ENCODE measurements at regions not wholly inside any gene's neighbourhood (a gene's known extent, or its start where the extent isn't known, plus 50 kb on each side); places are given as distances from the start of the nearest gene placed in this dataset.

GRCh38 chr12:24519759-24520158 is 429.1 kb downstream of the BCAT1 start:
- WGBS, 5 donors = 91 to 97% (median 93%) methylated on average over 1 of the region's 1 CpG
- Histone ChIP-seq H3K9me3 (peaks cover 6 to 34% (median 22%) of the 10 kb centered on the region in 4 donors), H3K27me3 (no peaks in the 10 kb centered on the region), H3K4me3 (no peak overlapping the region), H3K4me1 (no peaks in the 10 kb centered on the region), H3K36me3 (no peaks in the 10 kb centered on the region), H3K27ac (no peak overlapping the region)
- intact Hi-C loops (cut with DNase I; ENCODE audit: low total_unique reads) = no loop called here
- TF ChIP-seq POLR2A (IDR thresholded peaks at IDR 0.05) (no peak), CTCF (IDR thresholded peaks at IDR 0.05) (no peak), EP300 (IDR thresholded peaks at IDR 0.05) (no peak), POLR2AphosphoS5 (IDR thresholded peaks at IDR 0.05) (no peak)
- DNase-seq = no peak

- no peaks in the 10 kb centered on the region for H3K4me1 ChIP-seq
- no peak overlapping the region for H3K27ac ChIP-seq
- DNase-seq = no peak
- no peaks in the 10 kb centered on the region for H3K27me3 ChIP-seq
- no peaks in the 10 kb centered on the region for H3K36me3 ChIP-seq
- no peak overlapping the region for H3K4me3 ChIP-seq
- peaks cover 6 to 34% (median 22%) of the 10 kb centered on the region in 4 donors for H3K9me3 ChIP-seq
- intact Hi-C loops (cut with DNase I; ENCODE audit: low total_unique reads) = no loop called here
- 55 to 80% (median 65%) methylated on average over 1 of the region's 1 CpG for WGBS, 5 donors
- no peak for TF ChIP-seq POLR2AphosphoS5 (IDR thresholded peaks at IDR 0.05)
- no peak for TF ChIP-seq EP300 (IDR thresholded peaks at IDR 0.05)
- no peak for TF ChIP-seq CTCF (IDR thresholded peaks at IDR 0.05)
- TF ChIP-seq POLR2A (IDR thresholded peaks at IDR 0.05) = no peak
Measured at GRCh38 chr12:24517000-24517399, 431.9 kb downstream of the BCAT1 start.

GRCh38 chr12:24510581-24511125 is 438.2 kb downstream of the BCAT1 start:
- WGBS, 5 donors = 58 to 77% (median 68%) methylated on average over 5 of the region's 5 CpGs
- Histone ChIP-seq H3K27me3 (no peaks in the 10 kb centered on the region), H3K9me3 (no peaks in the 10 kb centered on the region), H3K27ac (no peak overlapping the region), H3K4me1 (no peaks in the 10 kb centered on the region), H3K36me3 (no peaks in the 10 kb centered on the region), H3K4me3 (no peak overlapping the region)
- intact Hi-C loops (cut with DNase I; ENCODE audit: low total_unique reads) = no loop called here
- no peak for DNase-seq
- TF ChIP-seq POLR2AphosphoS5 (IDR thresholded peaks at IDR 0.05) (no peak), CTCF (IDR thresholded peaks at IDR 0.05) (no peak), EP300 (IDR thresholded peaks at IDR 0.05) (no peak), POLR2A (IDR thresholded peaks at IDR 0.05) (no peak)

GRCh38 chr12:24507827-24508226 is 441.1 kb downstream of the BCAT1 start:
- DNase-seq = no peak
- intact Hi-C loops (cut with DNase I; ENCODE audit: low total_unique reads) = no loop called here
- Histone ChIP-seq H3K27me3 (no peaks in the 10 kb centered on the region), H3K4me3 (no peak overlapping the region), H3K27ac (no peak overlapping the region), H3K36me3 (no peaks in the 10 kb centered on the region), H3K9me3 (no peaks in the 10 kb centered on the region), H3K4me1 (no peaks in the 10 kb centered on the region)
- TF ChIP-seq POLR2A (IDR thresholded peaks at IDR 0.05) = no peak
- no peak for TF ChIP-seq CTCF (IDR thresholded peaks at IDR 0.05)
- TF ChIP-seq POLR2AphosphoS5 (IDR thresholded peaks at IDR 0.05) = no peak
- 90 to 95% (median 93%) methylated on average over 2 of the region's 2 CpGs for WGBS, 5 donors

All from stomach (tissue), 8 donors.